Daoy (cell line): ENCODE measurements at regions not wholly inside any gene's neighbourhood (a gene's known extent, or its start where the extent isn't known, plus 50 kb on each side); places are given as distances from the start of the nearest gene placed in this dataset.
"Not testable (repeated sequence)": the region's sequence is repeated elsewhere in the genome, so short reads cannot be mapped to it uniquely, and the experiment has no call there.

Experiments
- DNase-seq: peaks from one replicate; pipeline ENCODE4 v3.0.0-alpha.2; 2015; ENCODE audit warnings: low read depth

DNA sequence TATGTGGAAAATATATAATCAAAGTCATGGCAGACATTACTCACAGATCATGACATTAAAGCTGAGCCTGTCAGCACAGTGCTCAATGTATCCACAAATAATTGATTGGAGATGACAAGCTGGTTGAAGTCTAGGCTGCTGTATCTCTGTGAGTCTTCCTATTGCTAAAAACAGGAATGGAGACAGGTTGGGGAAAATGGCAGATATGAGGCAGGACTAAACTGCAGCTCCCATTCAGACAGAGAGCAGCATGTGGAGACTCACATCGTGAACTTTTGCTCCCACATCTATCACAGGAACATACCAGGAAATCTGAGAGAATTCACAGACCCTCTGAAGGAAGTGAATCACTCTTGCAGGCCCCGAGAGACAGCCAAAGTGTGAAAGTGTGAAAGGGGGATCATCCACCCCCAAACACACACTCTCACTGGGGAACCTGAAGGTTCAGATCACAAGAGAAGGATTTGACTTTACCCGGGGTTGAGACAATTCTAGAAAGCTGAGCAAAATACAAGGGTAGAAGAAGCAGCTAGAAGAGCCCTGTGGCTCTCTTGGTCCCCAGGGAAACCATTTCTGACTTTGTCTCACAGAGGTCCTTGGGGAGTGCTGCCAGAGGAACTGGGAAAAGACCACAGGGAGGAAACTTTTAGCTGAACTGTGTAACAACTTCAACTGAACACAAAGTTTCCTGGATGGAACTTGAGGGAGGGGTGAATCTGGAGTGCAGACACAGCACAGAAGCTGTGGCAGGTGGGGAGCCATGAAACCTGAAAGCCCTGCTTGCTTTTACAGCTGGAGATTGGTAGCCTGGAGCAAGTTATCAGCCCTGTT, 173.4 kb downstream of the S1PR1 start:
- DNase-seq, result no peak

DNA sequence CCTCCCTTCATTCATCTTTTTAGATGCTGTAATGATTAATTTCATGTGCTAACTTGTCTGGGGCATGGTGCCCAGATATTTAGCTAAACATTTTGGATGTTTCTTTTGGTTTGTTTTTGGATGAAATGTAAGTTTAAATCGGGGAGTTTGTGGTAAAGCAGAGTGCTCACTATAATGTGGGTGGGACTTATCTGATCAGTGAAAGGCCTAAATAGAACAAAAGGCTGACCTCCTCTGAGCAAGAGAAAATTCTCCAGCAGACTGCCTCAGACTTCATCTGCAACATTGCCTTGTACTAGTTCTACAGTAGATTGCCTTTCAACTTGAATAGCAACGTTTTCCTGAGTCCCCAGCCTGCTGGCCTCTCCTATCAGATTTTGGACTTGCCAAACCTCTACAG, 183.6 kb downstream of the S1PR1 start:
- no peak for DNase-seq

DNA sequence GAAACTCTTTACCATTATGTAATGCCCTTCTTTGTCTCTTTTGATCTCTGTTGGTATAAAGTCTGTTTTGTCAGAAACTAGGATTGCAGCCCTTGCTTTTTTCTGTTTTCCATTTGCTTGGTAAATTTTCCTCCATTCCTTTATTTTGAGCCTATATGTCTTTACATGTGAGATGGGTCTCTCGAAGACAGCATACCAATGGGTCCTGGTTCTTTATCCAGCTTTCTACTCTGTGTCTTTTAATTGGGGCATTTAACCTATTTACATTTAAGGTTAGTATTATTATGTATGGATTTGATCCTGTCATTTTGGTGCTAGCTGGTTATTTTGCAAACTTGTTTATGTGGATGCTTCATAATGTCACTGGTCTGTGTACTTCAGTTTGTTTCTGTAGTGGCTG, 191.3 kb downstream of the S1PR1 start:
- not testable (repeated sequence) for DNase-seq

DNA sequence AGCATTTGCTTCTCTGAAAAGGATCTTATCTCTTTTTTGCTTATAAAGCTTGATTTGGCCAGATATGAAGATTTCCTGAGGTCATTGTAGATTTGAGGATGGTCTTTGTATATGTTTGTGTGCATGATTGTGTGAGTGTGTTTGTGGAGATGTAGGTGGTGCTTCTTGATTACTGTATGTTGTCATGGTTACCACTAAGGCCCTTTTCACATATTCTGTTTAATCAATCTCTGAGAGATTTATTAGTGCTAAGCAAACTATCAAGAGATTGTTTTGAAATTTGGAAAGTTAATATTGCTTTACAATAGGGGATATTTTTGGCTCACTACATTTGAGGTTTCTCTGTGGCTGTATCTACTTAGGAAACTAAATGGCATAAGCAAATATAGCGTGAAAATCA, 191.7 kb downstream of the S1PR1 start:
- no peak for DNase-seq

DNA sequence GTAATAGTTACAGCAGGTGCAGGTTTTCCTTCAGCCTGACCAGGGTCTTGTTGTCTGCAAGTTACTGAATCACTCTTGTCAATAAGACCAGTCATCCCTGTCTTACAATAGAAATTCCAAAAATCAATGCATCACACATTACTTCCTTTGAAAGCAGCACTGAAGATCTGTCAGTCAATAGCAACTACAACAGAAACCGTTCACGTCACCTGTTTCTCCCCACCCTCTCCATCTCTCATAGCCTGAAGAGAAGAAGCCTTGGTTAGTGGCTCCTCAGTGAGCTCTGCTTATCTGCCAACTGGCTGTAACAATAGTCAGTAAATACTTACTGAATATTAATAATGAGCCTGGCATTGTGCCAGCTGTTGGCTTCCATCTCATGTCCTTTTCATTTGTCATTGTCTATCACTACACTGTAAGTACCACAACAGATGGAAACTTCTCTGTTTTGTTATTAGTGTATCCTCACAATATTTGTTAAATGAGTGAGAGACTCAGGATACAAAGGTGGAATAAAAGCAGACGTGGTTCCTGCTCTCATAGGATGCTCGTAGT, 195.2 kb downstream of the S1PR1 start:
- no peak for DNase-seq

DNA sequence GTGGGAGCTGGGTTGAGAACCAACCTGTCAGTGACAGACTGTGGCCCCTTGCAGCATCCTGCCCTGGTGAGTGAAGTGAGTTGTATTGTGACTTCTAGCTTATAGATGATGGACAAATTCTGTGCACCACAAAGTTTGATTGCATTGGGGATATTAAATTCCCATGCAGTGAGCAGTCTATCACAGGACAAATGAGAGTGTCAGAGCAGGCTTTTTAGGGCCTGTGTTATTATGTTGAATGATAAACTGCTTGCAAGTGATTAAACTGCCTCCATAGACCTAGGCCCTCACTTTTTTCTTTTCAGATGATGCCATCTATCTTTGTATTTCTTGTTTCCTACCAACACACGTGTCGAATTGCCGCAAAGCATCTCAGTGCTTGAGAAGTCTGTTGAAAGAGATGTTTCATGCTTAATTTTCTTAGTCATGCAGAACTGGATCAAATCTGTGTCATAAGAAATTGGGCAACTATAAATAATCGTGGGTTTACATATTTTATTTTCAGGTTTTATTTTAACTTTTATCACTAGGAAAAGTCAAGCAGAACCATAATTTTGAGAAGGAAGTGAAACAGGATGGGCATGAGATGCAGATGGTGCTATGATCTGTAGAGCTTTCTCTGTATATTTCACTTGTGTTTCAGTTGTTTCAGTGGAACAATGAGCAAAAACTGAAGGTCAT, 199.2 kb downstream of the S1PR1 start:
- DNase-seq, result no peak

DNA sequence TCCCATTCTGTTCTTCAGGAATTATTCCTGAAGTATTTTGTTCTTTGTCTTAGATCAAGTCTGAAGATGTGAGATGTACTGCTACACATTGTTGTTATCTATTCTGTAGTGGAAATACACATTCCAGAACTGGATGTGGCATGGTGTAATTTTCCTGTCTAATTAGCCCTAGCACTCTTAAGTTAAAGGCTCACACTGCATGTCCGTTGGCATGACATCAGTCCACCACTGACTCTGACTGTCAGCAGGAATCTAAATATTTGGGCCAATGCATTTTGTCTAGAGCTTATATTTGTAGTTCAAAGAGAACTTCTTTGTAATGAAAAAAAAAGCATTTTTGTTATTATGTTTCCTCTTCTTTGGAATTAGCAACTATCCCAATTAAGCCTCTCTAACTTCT, 201.0 kb downstream of the S1PR1 start:
- no peak for DNase-seq

DNA sequence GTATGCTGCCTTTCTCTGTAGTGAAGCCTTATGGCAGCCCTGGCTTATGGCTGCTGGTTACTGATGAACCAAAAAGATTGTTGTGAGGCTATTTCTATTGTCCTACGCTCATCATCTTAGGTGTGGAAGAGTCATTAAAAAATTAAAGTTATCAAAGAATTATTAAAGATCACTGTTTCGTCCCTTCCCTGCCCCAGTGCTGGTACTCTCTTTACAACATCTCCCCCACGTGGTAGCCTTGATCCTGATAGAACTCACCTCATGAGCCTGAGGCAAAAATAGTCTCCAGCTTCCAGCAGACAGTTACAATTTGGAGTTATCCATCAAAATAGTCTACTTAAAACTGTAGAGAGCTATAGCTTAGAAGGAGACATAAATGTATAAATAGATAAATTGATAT, 201.5 kb downstream of the S1PR1 start:
- DNase-seq, result no peak

DNA sequence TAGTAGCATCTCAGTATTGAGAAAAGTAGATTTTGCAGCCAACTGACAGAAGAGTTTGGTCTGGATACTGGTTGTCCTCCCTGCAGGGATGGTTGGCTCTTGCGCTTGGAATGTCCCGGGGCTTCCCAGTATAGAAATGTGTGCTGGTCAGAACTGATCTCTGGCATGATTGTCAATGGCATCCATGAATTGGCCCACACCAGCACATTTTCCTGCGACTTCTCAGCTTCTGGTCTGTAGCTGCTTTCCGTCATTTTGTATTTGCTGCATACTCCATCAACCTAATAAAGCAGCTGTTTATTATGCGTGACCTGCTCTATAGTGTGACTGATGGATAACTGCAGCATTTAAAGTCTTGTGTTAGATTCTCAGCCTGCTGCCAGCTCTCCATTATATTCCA, 203.7 kb downstream of the S1PR1 start:
- no peak for DNase-seq

DNA sequence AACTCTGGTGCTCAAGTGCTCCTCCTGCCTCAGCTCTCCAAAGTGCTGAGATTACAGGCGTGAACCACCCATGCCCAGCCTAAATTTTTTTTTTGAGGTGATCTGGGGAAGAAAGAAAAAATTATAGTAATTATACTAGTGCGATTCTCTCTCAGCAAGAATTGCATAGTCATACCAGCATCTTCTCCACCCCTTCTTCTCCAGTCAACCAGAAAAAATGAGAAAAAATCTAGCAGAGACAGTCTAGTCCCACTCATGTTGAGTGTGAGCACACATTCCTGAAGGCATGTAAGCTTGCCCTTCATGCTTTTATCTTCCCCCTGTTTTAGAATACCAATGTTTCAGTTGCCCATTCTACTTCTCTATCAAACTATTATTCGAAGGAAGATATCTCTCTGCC, 207.6 kb downstream of the S1PR1 start:
- DNase-seq, result no peak

DNA sequence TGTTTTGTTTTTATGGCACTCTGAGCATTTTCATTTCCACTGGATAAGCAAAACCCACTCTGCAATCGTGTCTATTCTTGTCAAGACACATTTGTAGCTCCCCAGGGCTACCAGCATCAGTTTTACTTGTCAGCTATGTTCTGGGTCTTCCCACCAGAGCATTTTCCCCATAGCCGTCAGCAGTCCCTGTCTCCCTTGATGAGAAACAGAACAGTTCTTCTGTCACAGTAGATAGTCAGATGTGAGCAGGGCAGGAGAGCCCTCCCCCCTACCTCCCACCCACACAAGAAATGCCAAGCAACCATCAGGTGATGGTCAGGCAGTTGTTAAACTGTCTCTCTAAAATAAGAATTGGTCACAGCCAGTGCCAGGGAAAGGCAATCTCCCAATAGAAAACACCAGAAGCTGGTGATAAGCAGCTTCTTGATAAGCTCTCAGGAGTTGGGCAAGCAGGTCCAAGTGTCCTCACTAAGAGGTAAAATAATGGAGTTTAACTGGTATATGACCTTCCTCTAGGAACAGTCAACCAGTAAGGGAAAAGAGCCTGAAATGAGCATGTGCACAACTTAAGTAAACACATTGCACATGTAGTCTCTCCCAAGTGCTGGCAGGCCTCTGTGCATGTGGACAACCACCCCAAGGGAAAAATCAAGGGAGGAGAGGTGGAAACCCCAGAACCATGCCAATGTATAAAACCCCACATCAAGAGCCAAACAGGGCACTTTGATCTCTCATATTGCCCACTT, 208.2 kb downstream of the S1PR1 start:
- DNase-seq, result no peak

DNA sequence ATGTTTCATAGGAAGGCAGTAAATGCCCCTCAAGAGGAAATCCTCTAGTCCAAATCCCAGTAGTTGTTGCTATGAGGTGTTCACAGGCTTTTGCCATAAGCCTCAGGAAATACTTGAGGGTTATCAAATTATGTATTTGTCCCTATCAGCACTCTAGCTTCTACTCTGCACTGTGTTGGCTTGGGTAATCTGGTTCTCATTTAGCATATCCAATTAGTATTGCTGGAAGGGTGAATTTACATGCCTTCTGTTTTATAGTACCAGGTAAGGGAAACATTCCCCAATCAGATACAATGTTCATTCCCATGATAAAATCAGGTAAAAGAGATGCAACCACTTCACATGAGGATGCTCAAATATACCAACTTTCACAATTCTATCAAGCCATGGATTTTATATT, 211.2 kb downstream of the S1PR1 start:
- DNase-seq, result no peak

DNA sequence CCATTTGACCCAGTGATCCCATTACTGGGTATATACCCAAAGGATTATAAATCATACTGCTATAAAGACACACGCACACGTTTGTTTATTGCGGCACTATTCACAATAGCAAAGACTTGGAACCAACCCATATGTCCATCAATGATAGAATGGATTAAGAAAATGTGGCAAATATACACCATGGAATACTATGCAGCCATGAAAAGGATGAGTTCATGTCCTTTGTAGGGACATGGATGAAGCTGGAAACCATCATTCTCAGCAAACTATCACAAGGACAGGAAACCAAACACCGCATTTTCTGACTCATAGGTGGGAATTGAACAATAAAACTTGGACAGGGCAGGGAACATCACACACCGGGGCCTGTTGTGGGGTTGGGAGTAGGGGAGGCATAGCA, 213.9 kb downstream of the S1PR1 start:
- not testable (repeated sequence) for DNase-seq

DNA sequence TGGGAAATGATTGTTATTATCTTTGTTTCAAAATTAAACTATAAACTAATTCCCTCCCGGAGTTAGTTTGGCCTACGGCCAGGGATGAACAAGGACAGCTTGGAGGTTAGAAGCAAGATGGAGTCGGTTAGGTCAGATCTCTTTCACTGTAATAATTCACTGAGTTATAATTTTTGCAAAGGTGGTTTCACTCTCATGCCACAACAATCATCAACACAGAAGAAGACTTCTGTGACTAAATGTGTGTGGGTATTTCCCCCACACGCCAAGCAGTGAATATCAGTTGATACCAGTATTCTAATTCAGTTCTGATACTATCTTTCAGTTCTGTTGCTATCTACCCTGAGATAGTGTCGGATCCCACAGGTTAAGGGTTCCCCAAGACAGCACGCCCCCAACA, 215.1 kb downstream of the S1PR1 start:
- DNase-seq, result no peak

DNA sequence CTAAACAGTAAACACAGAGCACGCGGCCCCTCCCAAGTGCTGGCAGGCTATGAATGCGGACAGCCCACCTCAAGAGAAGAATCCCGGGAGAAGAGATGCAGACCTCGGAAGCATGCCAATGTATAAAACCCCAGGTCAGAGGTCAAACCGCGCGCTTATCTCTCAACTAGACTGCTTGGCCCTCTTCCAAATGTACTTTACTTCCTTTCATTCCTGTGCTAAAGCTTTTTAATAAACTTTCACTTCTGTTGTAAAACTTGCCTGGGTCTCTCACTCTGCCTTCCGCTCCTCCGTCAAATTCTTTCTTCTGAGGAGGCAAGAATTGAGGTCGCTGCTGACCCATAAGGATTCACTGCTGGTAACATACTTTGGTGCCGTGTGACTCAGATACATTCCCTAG, 216.0 kb downstream of the S1PR1 start:
- DNase-seq, result no peak

DNA sequence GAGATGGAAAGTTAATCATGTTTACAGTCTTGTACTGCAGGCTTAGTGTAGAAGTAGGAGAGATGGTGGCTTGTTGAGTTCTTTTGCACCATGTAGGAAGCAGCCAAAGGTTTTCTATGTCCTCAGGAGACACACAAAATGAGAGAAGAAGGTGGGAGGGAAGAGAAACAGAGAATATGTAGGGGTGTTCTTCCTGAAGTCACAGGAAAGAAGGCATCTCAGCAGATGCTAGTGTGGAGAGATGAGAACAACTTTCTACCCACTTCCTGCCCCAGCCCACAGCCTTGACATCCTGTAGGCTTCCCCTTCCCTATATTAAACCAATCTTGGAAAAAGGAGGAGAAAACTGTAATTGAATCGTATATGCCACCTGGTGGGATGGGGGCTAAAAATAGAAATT, 217.0 kb downstream of the S1PR1 start:
- DNase-seq, result no peak

DNA sequence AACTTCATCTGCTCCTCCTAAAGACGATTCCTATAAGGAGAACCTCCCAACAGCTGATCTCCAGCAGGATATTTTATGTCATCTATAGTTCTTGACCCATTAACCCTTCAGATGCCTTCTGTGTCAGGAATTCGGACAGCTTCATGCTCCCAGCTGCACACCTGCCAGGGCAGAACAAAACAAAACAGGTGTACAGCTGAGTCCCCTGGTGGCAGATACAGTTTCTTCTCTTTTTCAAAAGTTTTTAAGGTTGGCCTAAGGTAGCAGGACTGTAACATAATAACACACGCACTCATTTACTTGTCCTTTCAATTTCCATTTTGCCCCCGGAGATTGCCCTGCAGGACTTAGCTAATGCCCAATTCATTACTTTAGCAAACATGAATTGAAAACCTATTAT, 218.3 kb downstream of the S1PR1 start:
- no peak for DNase-seq

DNA sequence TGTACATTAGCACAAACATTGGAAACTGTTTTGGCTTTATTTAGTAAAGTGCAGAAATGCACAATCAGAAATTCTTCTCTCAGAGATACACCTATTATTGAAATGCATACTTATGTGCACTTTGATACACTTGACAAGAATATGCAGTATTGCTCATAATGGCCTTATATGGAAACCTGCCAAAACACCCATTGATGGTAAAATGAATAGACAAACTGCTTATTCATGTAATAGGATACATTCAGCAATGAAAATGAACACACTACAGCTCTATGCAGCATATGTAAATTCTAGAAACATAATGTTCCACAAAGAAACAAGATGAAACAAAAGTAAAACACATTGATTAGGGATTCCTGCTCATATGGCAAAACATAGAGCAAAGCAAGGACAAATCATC, 223.9 kb downstream of the S1PR1 start:
- DNase-seq, result no peak

DNA sequence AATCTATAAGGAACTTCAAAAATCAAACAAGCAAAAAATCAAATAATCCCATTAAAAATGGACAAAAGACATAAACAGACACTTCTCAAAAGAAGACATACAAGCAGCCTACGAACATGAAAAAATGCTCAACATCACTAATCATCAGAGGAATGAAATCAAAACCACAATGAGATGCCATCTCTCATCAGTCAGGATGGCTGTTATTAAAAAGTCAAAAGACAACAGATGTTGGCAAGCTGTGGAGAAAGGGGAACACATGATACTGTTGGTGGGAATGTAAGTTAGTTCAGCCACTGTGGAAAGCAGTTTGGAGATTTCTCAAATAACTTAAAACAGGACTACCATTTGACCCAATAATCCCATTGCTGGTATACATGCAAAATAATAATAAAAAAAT, 226.4 kb downstream of the S1PR1 start:
- no peak for DNase-seq

DNA sequence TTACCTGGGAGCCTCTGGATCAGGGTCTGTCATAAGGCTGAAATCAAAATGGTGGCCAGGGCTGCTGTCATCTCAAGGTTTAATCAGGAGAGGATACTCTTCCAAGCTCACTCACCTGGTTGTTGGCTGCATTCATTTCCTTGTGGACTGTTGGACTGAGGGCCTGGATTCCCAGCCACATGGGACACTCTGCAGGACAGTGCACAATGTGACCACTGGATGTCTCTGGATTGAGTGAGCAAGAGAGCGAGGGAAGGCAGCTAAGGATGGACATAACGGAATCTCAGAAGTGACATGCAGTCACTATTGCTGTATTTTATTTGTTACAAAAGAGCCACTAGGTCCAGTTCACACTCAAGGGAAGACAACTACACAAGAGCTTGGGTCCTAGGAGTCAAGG, 229.1 kb downstream of the S1PR1 start:
- no peak for DNase-seq

DNA sequence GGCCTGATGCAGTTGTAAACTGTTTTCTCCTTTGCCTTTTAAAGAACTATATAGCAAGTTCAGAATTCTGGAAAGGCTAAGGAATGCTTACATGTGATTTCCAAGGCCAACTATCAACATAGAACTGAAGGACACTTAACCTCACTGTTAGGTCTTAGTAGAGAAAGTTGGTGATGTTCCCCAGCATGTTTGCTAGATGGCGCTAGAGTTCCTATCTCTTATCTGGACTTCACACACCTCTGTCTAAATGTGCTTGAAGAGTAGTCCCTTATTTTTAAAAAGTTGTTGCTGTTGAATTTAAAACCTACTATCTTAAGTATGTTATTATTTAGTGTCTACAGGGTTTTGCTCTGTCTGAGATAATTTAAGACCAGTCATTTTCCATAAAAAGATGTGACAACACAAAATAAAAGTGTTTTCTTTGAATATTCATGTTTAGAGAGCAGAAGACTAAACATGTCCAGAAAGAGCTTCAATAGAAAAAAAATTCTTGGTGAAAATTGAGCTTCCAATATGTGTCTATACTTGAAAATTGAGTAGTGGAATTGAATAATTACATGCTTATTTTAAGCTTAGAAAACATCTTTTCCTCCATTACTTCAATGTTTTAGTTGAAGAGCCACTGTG, 237.3 kb downstream of the S1PR1 start:
- DNase-seq, result no peak

DNA sequence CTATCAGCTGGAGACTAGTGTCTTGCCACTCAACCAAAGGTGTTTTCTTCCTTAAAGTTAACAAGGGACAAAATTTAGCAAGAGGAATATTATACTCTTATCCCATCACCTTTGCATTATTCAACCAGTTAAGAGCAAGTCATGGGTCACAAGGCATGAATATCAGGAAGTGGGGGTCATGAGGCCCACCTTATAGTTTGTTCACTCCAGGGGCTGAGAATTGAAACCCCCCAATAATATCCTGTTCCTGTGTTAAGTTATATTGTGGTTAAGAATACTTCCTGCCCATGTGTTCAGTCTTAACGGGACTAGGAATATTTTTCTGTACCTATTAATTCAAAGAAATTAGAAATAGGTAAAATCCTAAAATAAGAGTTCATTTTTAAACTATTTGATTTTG, 239.7 kb downstream of the S1PR1 start:
- no peak for DNase-seq
